Stimulated activated naive CD8-positive, alpha-beta T cell treated with anti-CD3 and anti-CD28 coated beads, Interleukin-15, Interleukin-2, amounts not matched to agents 100 U/mL and 50 U/mL, for 24 hours (primary cell): ENCODE measurements at regions not wholly inside any gene's neighbourhood (a gene's known extent, or its start where the extent isn't known, plus 50 kb on each side); places are given as distances from the start of the nearest gene placed in this dataset.
"Not testable (repeated sequence)": the region's sequence is repeated elsewhere in the genome, so short reads cannot be mapped to it uniquely, and the experiment has no call there.

Experiments
- ATAC-seq: fragments of 150-1000 bp; cut with Tn5 transposase; one replicate; pipeline ENCODE4 v1.10.0; 2021
- DNase-seq: peaks from one replicate; pipeline ENCODE4 v3.0.0; 2021

DNA sequence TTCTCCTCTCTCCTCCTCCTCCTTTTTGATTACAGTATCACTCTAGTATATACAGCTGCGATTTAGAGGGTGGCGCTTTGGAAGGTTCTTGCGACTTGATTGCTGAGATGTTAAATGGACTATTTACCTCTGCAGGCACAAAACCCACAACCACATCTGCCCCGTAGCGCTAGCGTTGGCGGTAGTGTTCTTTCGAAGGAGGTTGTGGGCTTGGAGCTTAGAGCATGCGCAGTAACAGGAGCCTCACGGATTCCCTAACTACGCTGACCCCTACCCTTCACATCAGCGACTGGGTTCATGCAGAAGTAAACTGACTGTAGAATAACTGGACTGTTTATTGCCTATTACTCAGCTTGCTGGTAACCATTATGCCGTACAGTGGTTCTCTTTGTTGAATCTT lies 58.0 kb downstream of the CGGBP1 start:
- peak; percentile 17 for DNase-seq
- peak; percentile 30 for ATAC-seq

DNA sequence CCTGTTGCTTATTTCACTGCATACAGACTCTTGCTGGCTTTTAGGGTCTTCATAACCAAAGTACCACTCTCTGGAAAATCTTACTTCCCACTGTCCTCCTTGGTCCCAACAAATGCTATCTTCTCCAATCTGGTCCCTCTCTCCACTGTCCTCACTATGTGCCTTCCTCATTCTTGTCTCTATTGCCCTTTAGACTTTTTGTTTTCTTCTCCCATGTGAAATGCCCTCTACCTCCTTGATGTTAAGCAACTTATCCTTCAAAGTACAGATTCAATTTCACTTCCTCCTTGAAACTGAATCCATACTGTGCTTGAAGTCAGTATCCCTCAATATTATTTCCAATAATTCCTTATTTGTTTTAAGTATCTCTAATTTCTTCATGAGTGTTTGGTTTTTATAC lies 60.8 kb downstream of the CGGBP1 start:
- ATAC-seq: no peak
- DNase-seq: no peak

DNA sequence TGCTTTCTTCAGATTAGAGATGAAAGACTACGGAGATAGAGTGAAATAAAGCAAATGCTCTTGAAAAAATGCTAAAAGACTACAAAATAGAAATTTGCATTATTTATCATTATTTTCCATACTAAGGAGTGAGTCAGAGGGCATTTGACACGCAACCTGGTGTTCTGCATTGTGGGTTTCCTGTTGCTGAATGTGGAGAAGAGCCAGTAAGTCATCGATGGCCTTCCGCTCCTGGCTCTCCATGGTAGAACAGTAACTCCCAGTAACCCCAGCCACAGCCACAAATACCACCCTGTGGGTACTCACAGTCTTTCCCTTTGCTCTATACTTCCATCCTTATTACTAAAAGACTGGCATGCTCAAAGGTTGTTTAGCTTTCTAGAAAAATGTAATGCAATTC lies 61.5 kb downstream of the CGGBP1 start:
- ATAC-seq (peak; percentile 98), DNase-seq (peak; percentile 74)

DNA sequence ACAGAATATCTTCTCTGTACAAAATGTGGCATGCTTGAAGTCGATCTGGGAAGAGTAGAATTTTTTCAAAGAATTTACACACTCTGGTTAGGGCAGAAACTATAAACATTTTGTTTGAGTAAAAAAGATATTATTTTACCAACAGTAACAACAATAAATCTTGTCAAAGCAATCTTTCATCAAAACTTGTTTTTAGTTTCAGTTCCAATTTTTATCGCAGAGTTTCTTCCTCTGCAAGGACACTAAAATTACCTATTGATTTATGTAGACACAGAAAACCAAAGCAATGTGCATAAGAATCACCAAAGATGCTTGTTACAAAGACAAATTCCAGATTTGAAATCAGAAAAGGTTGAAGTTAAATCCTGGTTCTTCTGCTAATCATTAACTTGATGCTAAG lies 61.9 kb downstream of the CGGBP1 start:
- ATAC-seq: no peak
- no peak for DNase-seq

DNA sequence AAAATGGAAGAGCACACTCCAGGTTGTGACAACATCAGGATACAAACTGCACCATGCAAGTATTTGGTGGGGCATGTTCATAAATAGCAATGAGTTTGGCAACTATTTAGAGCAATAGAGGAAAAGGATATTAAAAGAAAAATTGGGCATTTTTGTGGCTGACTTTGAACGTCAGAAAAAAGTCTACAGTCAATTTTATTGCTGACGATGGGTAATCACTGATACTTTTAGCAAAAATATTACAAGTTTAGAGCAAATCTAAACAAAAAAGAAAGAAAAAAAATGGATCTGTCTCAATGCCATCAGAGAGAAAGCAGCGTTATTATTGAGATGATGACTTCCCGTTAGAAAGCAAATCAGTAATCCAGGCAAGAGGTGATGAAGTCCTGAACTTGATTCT lies 65.2 kb downstream of the CGGBP1 start:
- no peak for DNase-seq
- no peak for ATAC-seq

DNA sequence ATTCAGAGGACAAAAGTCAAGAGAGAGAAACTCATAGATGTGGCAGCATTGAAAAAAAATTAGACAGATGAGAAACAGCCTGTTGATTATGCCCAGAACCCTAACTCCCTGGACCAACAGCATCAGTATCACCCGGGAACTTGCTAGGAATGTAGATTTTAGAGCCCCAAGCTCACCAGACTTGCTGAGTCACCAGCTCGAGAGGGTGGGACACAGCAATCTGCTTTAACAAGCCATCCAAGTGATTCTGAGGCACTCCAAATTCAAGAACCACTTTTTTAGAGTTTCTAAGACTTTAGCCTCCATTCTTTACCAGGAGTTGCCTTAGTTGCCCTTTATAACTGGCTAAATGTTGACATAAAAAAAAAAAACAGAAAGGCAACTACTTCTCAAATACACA lies 70.9 kb downstream of the CGGBP1 start:
- ATAC-seq: no peak
- no peak for DNase-seq

DNA sequence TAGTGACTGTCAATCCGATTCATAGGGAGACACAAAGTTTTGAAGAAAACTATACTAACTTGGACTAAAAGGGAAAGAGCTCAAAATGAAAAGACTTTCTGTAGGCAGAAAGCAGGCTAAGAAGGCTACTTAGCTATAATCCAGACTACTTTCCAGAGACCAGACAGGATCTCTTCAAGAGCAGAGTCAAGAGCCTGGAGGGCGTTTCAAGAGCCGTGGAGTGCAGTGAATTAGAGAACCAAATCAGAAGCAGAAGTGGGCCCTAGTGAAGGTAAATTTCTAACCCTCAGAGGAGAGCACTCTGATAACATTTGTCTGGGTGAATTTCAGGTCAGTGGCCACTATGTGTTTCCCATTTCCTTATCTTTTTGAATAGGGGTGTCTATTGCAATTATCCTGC lies 76.4 kb downstream of the CGGBP1 start:
- ATAC-seq: no peak

DNA sequence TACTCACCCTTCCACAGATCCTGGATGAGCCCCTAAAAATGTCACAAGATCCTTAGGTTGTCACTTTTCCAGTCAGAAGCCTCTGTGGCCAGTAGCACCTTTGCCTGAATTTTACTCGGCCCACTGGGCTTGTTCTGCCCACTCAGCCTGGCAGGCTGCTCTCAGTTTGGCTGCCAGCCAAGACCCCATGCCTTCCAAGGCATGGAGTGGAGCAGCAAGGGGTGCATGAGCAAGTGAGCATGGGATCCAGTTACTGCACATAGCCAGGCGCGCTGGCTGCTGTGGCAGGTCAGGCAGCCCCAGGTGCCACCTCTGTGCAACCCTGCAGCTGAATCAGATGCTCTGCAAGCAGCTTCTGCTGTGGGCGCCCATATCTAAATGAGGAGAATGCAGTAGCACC lies 79.3 kb downstream of the CGGBP1 start:
- DNase-seq: no peak
- ATAC-seq: no peak

More for the DNA sequence above, 76.4 kb downstream of the CGGBP1 start:
- no peak for DNase-seq

DNA sequence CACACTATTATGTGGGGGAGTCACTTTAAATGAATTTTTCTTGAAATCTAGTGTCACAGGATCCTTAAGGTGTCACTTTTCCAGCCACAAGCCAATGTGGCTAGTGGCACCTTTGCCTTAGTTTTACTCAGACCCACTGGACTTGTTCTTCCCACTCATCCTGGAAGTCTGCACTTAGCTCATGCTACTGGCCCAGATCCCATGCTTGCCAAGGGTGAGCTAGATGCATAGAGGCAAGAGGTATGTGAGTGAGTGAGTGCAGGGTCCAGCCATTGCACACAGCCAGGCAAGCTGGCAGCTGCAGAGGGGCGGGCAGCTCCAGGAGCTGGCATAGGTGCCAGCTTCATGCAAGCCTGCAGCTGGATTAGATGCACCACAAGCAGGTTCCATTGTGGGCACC lies 81.0 kb downstream of the CGGBP1 start:
- DNase-seq: no peak

DNA sequence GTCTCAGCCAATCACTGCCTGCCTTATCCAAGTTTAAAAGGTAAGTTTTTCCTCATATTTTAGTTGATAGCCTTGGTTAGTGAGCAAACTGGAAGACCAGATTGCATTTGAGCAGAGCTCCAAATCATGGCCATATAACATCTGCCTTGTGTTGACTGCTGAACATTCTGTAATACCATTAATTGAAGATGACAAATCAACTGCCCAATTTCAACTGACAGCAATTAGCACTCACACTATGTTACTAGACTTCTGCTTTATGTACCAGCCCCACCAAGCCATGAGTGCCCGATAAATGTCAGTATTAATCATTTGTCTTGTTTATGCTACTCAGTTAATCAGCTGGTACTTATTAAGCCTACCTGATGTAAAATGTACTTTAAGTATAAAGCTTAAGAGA lies 83.1 kb downstream of the CGGBP1 start:
- DNase-seq (no peak), ATAC-seq (no peak)

More for the DNA sequence above, 81.0 kb downstream of the CGGBP1 start:
- ATAC-seq: no peak

DNA sequence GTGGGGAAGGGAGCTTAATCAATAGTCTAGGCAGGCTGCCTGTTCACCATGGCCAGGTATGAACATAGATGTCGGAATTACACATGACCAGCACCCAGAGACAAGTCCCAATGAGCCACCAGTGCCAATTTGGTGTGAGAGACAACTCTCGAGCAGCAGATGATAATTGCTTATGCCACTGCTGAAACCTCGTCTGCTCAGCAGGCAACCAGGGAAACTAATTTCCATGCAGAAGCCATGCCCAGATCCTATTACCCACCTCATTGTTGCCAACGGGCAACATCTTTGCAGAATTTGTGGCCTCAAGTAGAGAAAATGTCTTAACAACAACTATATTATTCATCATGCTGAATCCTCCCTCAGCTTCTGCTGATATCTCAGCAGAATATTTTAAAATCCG lies 84.9 kb downstream of the CGGBP1 start:
- no peak for DNase-seq
- ATAC-seq: no peak

DNA sequence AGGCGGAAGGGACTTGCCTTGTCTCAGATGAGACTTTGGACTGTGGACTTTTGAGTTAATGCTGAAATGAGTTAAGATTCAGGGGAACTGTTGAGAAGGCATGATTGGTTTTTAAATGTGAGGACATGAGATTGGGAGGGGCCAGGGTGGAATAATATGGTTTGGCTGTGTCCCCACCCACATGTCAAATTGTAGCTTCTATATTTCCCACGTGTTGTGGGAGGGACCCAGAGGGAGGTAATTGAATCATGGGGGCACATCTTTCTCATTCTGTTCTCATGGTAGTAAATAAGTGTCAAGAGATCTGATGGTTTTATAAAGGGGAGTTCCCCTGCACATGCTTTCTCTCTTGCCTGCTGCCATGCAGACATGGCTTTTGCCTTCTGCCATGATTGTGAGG lies 89.2 kb downstream of the CGGBP1 start:
- no peak for ATAC-seq

DNA sequence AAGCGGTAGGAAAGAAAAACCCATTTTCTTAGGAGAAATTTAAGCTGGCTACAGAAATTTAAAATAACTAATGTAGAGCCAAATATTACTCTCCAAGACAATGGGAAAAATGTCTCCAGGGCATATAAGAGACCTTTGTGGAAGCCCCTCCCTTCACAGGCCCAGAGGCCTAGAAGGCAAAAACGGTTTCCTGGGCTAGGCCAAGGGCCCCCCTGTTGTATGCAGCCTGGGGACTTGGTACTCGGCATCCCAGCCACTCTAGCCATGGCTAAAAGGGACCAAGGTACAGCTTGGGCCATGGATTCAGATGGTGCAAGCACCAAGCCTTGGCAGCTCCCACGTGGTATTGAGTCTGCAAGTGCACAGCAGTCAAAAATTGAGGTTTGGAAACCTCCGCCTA lies 90.1 kb downstream of the CGGBP1 start:
- DNase-seq (no peak), ATAC-seq (no peak)

More for the DNA sequence above, 89.2 kb downstream of the CGGBP1 start:
- no peak for DNase-seq

DNA sequence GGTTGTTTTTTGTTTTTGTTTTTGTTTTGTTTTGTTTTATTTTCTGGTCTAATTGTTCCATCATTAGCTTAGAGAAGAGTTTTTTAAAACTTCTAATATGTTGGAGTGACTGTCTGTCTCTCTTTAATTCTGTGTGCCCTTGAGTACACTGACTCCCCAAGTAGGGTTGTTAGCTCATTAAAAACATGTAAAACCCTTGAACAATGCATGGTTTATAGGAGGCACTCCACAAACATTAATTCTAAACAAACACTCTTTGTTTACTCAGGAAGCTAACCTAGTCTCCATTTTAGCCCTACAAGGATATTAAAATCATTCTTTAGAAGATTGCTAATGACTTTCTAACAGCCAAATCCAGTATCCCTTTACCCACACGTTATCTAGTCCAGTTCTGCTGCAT lies 100.5 kb downstream of the CGGBP1 start:
- no peak for DNase-seq
- no peak for ATAC-seq

DNA sequence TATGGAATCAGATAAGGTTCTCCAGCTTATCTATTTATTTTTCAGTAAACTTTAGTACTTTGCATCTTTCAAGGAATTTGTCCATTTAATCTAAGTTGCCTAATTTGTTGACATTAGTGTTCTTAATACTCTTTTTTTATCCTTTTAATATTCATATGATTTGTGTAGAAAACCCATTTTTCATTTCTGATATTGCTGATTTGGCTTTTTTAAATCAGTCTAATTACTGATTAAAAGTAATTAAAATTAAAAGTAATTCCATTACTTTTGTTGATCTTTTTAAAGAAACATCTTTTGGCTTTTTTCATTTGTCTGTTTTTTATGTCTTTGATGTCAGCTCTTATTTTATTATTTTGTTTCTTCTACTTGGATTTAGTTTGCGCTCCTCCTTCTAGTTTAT lies 101.2 kb downstream of the CGGBP1 start:
- ATAC-seq (no peak), DNase-seq (no peak)

DNA sequence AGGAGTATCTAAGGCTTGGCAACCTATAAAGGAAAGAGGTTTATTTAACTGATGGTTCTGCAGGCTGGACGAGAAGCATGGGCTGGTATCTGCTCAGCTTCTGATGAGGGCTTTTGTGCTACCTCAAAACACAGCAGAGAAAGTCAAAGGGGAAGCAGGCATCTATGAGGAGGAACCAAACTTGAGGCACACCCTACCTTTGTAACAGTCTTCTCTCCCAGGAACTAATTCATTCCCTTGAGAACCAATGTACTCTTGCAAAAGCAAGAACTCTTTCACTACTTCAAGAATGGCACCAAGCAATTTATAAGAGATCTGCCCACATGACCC lies 109.0 kb downstream of the CGGBP1 start:
- DNase-seq (no peak), ATAC-seq (no peak)

DNA sequence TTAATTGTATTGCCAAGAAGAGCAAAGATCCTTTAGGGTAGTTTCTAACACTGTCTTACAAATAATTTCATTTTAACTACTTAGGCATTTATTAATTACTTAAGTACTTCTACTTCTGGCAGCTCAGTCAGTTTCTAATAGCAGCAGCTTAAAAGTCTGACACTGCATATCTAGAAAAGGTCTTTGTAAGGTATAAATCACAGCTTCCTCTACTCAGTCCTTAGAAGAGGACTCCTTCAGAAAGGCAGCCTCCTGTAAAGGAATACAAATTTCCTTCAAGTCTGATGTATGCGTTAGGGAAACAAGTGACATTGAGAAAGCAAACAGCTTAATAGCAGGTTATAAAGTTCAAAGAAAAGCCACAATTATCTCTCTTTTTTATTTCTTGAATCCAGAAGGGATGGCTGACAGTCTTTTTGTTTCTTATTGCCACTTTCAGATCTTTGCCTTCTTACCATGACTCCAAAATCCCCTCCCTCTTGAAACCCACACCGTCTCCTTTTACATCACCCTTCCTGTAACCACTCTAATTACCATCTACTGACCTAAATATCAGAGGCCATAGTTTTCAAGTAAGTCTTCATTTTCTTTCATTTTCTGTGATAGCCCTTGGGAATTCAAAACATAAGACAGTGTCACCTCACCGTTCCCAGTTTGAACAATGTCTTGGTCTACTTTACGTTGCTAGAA lies 109.5 kb downstream of the CGGBP1 start:
- DNase-seq: no peak
- ATAC-seq: no peak

DNA sequence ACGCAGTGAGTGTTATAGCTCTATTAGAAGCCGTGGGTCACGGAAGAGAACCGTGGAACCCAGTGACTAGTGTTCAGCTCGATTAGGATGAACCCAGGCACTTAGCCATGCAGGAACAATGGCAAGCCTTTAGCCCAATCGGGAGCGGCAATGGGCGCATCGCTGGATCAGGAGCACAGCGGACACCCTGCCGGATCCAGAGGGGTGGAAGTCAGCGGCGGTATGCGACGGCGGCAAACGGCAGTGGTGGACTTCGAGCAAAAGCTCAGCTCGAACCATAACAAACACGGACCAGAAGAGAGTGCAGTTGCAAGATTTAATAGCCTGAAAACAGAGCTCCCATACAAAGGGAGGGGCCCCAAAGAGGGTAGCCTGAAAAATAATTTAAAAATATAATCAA lies 112.8 kb downstream of the CGGBP1 start:
- DNase-seq, ATAC-seq: not testable (repeated sequence)

DNA sequence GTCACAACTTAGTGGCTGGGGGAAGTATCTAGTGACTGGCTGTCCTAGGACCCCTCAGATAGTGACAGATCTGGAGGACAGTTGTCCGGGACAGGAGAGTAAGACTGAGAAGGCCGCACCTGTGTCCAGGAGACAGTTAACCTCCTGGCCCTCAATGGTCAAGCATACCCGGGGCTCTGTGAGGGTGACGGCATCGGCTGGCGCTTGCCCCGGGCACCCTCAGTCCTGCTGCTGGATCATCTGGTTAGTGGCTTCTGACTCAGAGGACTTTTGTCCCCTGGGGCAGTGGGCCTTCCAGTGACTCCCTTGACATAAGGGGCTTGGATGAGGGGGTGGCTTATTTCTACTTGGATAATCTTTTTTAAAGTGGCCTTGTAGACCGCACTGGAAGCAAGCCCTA lies 116.5 kb downstream of the CGGBP1 start:
- not testable (repeated sequence) for ATAC-seq

DNA sequence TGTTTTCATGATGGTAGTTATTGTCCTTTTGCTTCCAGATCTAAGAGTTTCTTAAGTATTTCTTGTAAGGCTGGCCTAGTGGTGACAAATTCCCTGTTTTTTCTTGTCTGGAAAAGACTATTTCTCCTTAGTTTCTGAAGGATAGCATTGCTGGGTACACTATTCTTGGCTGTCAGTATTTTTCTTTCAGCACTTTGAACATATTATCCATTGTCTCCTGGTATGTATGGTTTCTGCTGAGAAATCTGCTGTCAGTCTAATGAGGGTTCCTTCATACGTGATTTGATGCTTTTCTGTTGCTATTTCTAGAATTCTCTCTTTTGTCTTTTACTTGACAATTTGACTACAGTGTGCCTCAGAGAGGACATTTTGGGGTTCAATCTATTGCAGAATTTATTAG lies 134.3 kb downstream of the CGGBP1 start:
- DNase-seq (no peak), ATAC-seq (no peak)

More for the DNA sequence above, 116.5 kb downstream of the CGGBP1 start:
- not testable (repeated sequence) for DNase-seq

DNA sequence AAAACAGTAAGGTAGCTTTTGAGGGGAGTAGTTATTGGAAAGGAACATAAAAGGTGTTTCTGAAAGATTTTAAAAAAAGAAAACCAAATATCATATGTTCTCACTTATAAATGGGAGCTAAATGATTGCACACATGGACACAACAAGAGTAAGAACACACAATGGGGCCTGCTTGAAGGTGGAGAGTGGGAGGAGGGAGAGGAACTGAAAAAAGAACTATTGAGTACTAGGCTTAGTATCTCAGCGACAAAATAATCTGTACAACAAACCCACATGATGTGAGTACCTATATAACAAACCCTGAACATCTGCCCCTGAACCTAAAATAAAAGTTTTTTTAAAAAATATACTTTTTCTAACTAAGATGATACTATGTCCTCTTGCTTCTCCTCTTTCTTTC lies 138.3 kb downstream of the CGGBP1 start:
- no peak for ATAC-seq
- DNase-seq: no peak

DNA sequence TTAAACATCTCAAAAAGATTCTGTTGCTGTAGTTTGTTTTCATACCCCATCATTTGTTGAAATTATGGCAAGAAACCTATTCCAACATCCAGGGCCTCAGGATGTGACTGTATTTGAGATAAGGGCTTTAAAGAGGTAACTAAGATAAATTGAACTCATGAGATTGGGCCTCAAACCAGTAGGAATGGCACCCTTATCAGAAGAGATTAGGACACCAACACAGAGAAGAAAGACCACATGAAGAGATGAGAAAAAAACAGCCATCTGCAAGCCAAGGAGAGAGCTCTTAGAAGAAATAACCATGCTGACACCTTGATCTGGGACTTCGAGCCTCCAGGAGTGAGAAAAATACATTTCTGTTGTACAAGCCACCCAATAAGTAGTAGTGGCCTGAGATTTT lies 157.7 kb downstream of the CGGBP1 start:
- ATAC-seq (no peak), DNase-seq (no peak)

DNA sequence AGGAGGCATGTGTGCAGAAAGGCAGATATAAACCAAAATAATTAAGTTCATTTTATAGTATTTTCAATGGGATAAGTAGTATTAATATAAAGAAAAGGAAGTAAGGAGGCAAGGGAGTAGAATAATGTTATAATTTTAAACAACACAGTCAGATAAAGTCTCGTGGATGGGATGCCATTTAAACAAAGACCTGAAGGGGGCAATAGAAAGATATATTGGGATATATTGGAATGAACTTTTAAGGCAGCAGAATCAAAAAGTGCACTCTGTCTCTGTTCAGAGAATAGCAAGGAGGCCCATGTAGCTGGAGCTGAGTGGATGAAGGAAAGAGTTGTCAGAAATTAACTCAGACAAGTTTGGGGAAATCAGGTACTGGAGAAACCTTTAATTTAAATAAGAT lies 158.7 kb downstream of the CGGBP1 start:
- DNase-seq (no peak), ATAC-seq (no peak)

DNA sequence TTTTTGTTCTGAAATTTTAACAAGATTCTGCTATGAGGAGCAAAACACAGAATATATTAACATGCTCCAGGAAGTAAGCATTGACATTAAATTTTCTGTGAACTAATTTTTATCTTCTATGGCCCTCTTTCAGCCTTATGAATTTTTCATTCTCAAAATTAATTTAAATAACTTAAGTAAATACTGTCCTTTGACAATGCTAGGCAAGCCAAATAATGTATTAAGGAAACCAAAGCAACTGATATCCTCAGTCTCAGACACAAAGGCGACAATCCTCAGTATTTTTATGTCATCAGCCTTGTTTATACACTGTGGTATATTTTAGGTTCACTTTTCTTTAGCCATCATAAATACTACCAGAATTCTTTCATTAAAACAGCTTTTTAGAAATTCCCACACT lies 159.8 kb downstream of the CGGBP1 start:
- no peak for ATAC-seq

DNA sequence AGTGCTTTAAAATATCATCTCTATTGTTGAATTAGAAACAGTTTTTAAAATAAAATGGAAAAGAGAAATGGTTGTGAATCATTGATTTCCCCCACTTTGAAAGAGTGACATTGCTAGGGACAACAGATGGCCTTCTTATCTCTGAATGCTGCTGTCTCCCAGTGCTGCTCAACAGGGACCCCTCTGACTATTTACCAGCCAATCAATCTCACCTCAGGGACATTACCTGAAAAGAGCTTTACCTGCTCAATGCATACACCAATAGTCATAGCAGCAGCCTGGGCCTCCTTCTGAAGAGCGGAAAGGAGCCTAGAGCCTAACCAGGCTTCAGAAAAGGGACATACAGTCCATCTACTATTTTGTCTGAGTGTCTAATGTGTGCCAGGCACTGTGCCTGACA lies 162.8 kb downstream of the CGGBP1 start:
- ATAC-seq (no peak), DNase-seq (no peak)

More for the DNA sequence above, 159.8 kb downstream of the CGGBP1 start:
- no peak for DNase-seq
